ENCODE measurements at regions not wholly inside any gene's neighbourhood (a gene's known extent, or its start where the extent isn't known, plus 50 kb on each side); places are given as distances from the start of the nearest gene placed in this dataset.

DNA sequence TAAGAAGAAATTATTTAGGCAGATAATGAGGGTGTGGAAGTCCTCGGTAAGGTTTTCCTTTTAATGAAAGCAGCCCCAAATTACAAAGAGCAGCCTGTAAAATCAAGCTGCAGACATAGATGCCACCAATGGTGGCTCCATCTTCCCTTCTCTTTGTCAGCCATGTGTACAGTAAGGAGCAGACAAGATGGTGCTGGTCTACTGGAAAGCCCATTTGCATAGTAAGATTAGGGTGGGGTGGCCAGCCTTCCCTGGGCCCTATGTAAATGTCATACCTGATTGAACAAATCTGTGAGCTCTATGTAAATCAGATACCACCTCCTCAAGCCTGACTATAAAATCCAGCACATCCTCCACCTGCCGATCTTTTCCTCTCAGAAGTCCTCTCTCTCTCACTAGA lies 154.4 kb upstream of the SERTAD2 start:
- TF ChIP-seq, protein P1, sequence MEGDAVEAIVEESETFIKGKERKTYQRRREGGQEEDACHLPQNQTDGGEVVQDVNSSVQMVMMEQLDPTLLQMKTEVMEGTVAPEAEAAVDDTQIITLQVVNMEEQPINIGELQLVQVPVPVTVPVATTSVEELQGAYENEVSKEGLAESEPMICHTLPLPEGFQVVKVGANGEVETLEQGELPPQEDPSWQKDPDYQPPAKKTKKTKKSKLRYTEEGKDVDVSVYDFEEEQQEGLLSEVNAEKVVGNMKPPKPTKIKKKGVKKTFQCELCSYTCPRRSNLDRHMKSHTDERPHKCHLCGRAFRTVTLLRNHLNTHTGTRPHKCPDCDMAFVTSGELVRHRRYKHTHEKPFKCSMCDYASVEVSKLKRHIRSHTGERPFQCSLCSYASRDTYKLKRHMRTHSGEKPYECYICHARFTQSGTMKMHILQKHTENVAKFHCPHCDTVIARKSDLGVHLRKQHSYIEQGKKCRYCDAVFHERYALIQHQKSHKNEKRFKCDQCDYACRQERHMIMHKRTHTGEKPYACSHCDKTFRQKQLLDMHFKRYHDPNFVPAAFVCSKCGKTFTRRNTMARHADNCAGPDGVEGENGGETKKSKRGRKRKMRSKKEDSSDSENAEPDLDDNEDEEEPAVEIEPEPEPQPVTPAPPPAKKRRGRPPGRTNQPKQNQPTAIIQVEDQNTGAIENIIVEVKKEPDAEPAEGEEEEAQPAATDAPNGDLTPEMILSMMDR (IDR thresholded peaks at IDR 0.05) = no peak
- Histone ChIP-seq H3K36me3 (ENCODE audit: control insufficient read depth, insufficient read depth, low read length) (no peaks in the 10 kb centered on the region), H3K4me3 (ENCODE audit: low read length) (no peak overlapping the region), H3K27ac (ENCODE audit: low read length) (no peak overlapping the region), H3K27me3 (ENCODE audit: control insufficient read depth, insufficient read depth, low read length) (no peaks in the 10 kb centered on the region), H3K9me3 (ENCODE audit: control insufficient read depth, insufficient read depth, low read length) (no peaks in the 10 kb centered on the region), H3K4me1 (ENCODE audit: control insufficient read depth, insufficient read depth, low read length) (no peaks in the 10 kb centered on the region)
- Mint-ChIP-seq H3K4me3 (no peak overlapping the region), H3K9me3 (no peaks in the 10 kb centered on the region), H3K36me3 (no peaks in the 10 kb centered on the region), H3K27me3 (ENCODE audit: low read depth in 2 of 2) (no peaks in the 10 kb centered on the region), H3K4me1 (peaks cover 9 to 12% of the 10 kb centered on the region in 2 donors), H3K27ac (no peak overlapping the region)
- no peak for ATAC-seq
- intact Hi-C loops (cut with micrococcal nuclease) = no loop called here
- DNase-seq = no peak
- WGBS (ENCODE audit: insufficient coverage) = 94% methylated on average over 2 of the region's 2 CpGs

DNA sequence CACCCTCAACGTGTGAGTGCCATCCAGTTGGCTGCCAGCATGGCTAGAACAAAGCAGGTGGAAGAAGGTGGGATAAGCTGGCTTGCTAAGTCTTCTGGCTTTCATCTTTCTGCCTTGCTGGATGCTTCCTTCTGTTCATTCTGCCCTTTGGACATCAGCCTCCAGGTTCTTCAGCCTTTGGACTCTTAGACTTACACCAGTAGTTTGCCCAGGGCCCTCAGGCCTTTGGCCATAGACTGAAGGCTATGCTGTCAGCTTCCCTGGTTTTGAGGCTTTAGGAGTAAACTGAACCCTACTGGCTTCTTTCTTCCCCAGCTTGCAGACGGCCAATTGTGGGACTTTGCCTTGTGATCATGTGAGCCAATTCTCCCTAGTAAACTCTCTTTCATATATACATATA lies 155.0 kb upstream of the SERTAD2 start:
- H3K36me3 Mint-ChIP-seq = no peaks in the 10 kb centered on the region
- no peaks in the 10 kb centered on the region for H3K27me3 Mint-ChIP-seq (ENCODE audit: low read depth in 2 of 2)
- no peak overlapping the region for H3K27ac Mint-ChIP-seq
- 75% methylated on average over 2 of the region's 2 CpGs for WGBS (ENCODE audit: insufficient coverage)
- Histone ChIP-seq H3K4me3 (ENCODE audit: low read length) (no peak overlapping the region), H3K9me3 (ENCODE audit: control insufficient read depth, insufficient read depth, low read length) (no peaks in the 10 kb centered on the region), H3K27ac (ENCODE audit: low read length) (no peak overlapping the region), H3K4me1 (ENCODE audit: control insufficient read depth, insufficient read depth, low read length) (no peaks in the 10 kb centered on the region), H3K36me3 (ENCODE audit: control insufficient read depth, insufficient read depth, low read length) (no peaks in the 10 kb centered on the region), H3K27me3 (ENCODE audit: control insufficient read depth, insufficient read depth, low read length) (no peaks in the 10 kb centered on the region)
- no peak overlapping the region for H3K4me3 Mint-ChIP-seq
- peaks cover 9 to 12% of the 10 kb centered on the region in 2 donors for H3K4me1 Mint-ChIP-seq
- no peaks in the 10 kb centered on the region for H3K9me3 Mint-ChIP-seq
- ATAC-seq (no peak), DNase-seq (no peak)
- intact Hi-C loops (cut with micrococcal nuclease) = no loop called here
- TF ChIP-seq, protein P1 (IDR thresholded peaks at IDR 0.05) = no peak

DNA sequence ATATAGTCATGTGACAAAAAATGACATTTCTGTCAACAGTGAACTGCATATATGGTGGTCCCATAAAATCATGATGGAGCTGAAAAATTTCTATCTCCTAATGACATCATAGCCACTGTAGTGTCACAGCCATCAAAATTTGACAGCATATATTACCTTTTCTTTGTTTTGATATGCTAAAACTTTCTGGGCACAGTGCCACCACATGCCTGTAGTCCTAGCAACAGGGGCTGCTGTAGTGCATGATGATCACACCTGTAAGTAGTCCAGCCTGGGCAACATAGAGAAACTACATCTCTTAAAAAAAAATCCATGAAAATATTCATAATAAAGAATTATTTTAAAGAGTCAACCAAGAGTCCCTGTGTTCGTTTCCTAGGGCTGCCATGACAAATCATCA lies 155.5 kb upstream of the SERTAD2 start:
- H3K4me3 ChIP-seq (ENCODE audit: low read length) = no peak overlapping the region
- Mint-ChIP-seq H3K36me3 (no peaks in the 10 kb centered on the region), H3K27me3 (ENCODE audit: low read depth in 2 of 2) (peaks cover 0 to 2% of the 10 kb centered on the region in 2 donors), H3K27ac (no peak overlapping the region), H3K4me1 (peaks cover 9 to 12% of the 10 kb centered on the region in 2 donors), H3K9me3 (no peaks in the 10 kb centered on the region), H3K4me3 (no peak overlapping the region)
- no peaks in the 10 kb centered on the region for H3K27me3 ChIP-seq (ENCODE audit: control insufficient read depth, insufficient read depth, low read length)
- TF ChIP-seq, protein P1 (IDR thresholded peaks at IDR 0.05) = no peak
- H3K9me3 ChIP-seq (ENCODE audit: control insufficient read depth, insufficient read depth, low read length) = no peaks in the 10 kb centered on the region
- H3K36me3 ChIP-seq (ENCODE audit: control insufficient read depth, insufficient read depth, low read length) = no peaks in the 10 kb centered on the region
- intact Hi-C loops (cut with micrococcal nuclease) = no loop called here
- 88% methylated on average over 1 of the region's 1 CpG for WGBS (ENCODE audit: insufficient coverage)
- DNase-seq = no peak
- no peak for ATAC-seq
- H3K27ac ChIP-seq (ENCODE audit: low read length) = no peak overlapping the region
- H3K4me1 ChIP-seq (ENCODE audit: control insufficient read depth, insufficient read depth, low read length) = no peaks in the 10 kb centered on the region

DNA sequence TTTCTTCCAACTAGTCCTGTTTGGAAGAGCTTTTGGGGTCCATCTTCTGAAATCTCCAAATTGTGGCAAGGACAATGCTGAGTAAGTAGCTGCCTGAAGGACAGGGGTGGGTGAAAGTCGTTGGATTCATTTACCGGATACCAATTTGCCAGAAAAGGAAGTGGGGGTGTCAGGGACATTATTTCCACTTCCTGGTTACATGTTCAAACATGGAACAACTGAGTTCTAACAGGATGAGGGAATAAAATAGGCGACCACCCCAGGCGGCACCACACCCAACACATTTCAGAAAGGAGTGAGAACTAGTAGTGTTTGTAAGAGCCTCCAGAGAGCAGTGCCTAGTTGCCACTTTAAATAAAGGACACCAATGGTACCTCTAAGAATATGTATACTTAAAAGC lies 158.6 kb upstream of the SERTAD2 start:
- H3K4me3 ChIP-seq (ENCODE audit: low read length) = no peak overlapping the region
- H3K27ac ChIP-seq (ENCODE audit: low read length) = no peak overlapping the region
- Mint-ChIP-seq H3K9me3 (no peaks in the 10 kb centered on the region), H3K27ac (peak overlapping the region in 1 of 2 donors; percentile 10), H3K27me3 (ENCODE audit: low read depth in 2 of 2) (peaks cover 0 to 2% of the 10 kb centered on the region in 2 donors), H3K4me3 (no peak overlapping the region), H3K4me1 (peaks cover 9 to 12% of the 10 kb centered on the region in 2 donors), H3K36me3 (no peaks in the 10 kb centered on the region)
- intact Hi-C loops (cut with micrococcal nuclease) = no loop called here
- ATAC-seq (no peak), DNase-seq (no peak)
- H3K27me3 ChIP-seq (ENCODE audit: control insufficient read depth, insufficient read depth, low read length) = no peaks in the 10 kb centered on the region
- no peaks in the 10 kb centered on the region for H3K9me3 ChIP-seq (ENCODE audit: control insufficient read depth, insufficient read depth, low read length)
- TF ChIP-seq, protein P1 (IDR thresholded peaks at IDR 0.05) = no peak
- whole genome bisulfite sequencing (ENCODE audit: insufficient coverage) = 19% methylated on average over 2 of the region's 4 CpGs
- H3K4me1 ChIP-seq (ENCODE audit: control insufficient read depth, insufficient read depth, low read length) = no peaks in the 10 kb centered on the region
- H3K36me3 ChIP-seq (ENCODE audit: control insufficient read depth, insufficient read depth, low read length) = no peaks in the 10 kb centered on the region

Data from natural killer cell (primary cell).